Cardiac muscle cell (in vitro differentiated cells and primary cell): ENCODE measurements at regions not wholly inside any gene's neighbourhood (a gene's known extent, or its start where the extent isn't known, plus 50 kb on each side); places are given as distances from the start of the nearest gene placed in this dataset.

Source experiments
- DNase-seq, 2 donors: peaks; one replicate each; pipeline versions ENCODE4 v3.0.0 to v3.0.0-alpha.2; 2010 to 2017; ENCODE audit warnings: low read depth in 1 of 2, low spot score in 1 of 2
- H3K27ac ChIP-seq: fragments of 200-600 bp; sonication (generic); 2 replicates; pipeline ENCODE4 v1.5.1; 2016
- H3K27me3 ChIP-seq: fragments of 200-600 bp; sonication (generic); 2 replicates; pipeline ENCODE4 v1.6.0; 2016; ENCODE audit warnings: control low read depth
- H3K36me3 ChIP-seq: fragments of 200-600 bp; sonication (generic); 2 replicates; pipeline ENCODE4 v1.5.1; 2016; ENCODE audit warnings: control low read depth
- H3K4me1 ChIP-seq: fragments of 200-600 bp; sonication (generic); 2 replicates; pipeline ENCODE4 v1.8.1; 2017; ENCODE audit warnings: low read depth, mild to moderate bottlenecking, mixed run types
- H3K4me3 ChIP-seq: fragments of 200-600 bp; sonication (generic); 2 replicates; pipeline ENCODE4 v1.5.1; 2016; ENCODE audit warnings: mild to moderate bottlenecking
- H3K9me3 ChIP-seq: fragments of 200-600 bp; sonication (generic); 2 replicates; pipeline ENCODE4 v1.5.1; 2017; ENCODE audit warnings: low read depth, mild to moderate bottlenecking, control low read depth
- TF ChIP-seq, protein P1 (sequence below): IDR thresholded peaks from 2 replicates; pipeline ENCODE4 v1.5.1; 2012; ENCODE audit warnings: low read depth, mild to moderate bottlenecking, low read length

DNA sequence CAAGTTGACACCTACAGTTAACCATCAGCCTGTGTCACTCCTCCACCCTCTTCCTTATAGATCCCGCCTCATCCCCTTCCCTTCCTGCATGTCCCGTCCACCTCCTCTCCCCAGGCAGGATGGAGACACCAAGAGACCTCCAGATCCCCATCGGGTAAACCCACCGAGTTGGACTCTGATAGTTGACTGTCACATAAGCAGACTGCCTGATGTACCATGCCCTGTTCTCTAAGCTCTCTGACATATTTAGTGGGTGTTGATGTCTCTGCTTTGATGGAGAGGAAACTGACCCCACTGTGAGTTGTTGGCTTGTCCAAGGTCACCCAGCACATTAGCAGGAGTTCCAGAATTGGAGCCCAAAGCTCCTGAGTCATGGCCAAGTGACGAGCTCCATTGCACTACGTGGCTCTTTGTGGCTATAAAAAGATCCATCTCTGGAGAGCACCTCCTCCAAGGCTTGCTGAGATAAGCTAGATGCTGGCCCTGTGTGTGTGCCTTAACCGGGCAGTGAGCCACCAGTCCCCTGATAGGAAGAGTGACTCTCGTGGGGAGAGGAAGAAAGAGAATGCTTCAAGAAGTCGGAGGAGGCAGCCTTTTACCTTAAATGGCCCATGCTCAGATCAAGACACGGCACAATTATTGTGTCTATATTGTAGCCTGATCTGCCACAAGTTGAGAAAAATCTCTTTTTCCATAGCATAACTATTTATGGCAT, 236.0 kb upstream of the ECI2 start:
- no peaks in the 10 kb centered on the region for H3K36me3 ChIP-seq
- H3K4me1 ChIP-seq = peaks cover 35% of the 10 kb centered on the region
- peak overlapping the region; percentile 61 for H3K27ac ChIP-seq
- no peaks in the 10 kb centered on the region for H3K27me3 ChIP-seq
- TF ChIP-seq, protein P1, sequence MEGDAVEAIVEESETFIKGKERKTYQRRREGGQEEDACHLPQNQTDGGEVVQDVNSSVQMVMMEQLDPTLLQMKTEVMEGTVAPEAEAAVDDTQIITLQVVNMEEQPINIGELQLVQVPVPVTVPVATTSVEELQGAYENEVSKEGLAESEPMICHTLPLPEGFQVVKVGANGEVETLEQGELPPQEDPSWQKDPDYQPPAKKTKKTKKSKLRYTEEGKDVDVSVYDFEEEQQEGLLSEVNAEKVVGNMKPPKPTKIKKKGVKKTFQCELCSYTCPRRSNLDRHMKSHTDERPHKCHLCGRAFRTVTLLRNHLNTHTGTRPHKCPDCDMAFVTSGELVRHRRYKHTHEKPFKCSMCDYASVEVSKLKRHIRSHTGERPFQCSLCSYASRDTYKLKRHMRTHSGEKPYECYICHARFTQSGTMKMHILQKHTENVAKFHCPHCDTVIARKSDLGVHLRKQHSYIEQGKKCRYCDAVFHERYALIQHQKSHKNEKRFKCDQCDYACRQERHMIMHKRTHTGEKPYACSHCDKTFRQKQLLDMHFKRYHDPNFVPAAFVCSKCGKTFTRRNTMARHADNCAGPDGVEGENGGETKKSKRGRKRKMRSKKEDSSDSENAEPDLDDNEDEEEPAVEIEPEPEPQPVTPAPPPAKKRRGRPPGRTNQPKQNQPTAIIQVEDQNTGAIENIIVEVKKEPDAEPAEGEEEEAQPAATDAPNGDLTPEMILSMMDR = no peak
- no peak overlapping the region for H3K4me3 ChIP-seq
- H3K9me3 ChIP-seq = no peaks in the 10 kb centered on the region
- DNase-seq = peak; percentile 71 to 84

- TF ChIP-seq, protein P1 = no peak
- peak in 1 of 2 donors; percentile 80 for DNase-seq
- Histone ChIP-seq H3K9me3 (no peaks in the 10 kb centered on the region), H3K27ac (no peak overlapping the region), H3K4me3 (no peak overlapping the region), H3K36me3 (no peaks in the 10 kb centered on the region), H3K4me1 (peaks cover 35% of the 10 kb centered on the region), H3K27me3 (no peaks in the 10 kb centered on the region)
Measured at GRCh38 chr6:4370066-4370465, 234.7 kb upstream of the ECI2 start.

GRCh38 chr6:4369616-4370015, 234.2 kb upstream of the ECI2 start:
- Histone ChIP-seq H3K9me3 (no peaks in the 10 kb centered on the region), H3K36me3 (no peaks in the 10 kb centered on the region), H3K27ac (no peak overlapping the region), H3K27me3 (no peaks in the 10 kb centered on the region), H3K4me1 (peaks cover 31% of the 10 kb centered on the region), H3K4me3 (no peak overlapping the region)
- peak in 1 of 2 donors; percentile 78 for DNase-seq
- TF ChIP-seq, protein P1 = no peak

DNA sequence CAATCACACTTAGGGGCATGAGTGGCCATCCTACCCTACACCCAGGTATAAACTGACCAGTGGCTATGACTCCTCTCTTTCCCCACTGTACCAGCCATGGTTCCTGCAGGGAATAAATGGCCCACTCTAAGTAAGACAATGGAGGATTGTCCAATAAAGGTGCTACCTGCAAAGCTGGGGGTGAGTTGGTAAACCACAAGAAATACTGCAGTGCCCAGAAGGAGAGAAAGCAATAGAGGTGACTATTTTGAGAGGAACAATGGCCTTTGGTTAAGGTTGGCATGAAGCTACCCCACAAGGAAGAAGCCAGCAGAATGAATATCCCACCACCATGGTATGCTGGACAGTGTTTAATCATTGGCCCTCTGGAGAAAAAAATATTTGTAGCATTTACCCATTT, 233.3 kb upstream of the ECI2 start:
- DNase-seq = no peak
- Histone ChIP-seq H3K9me3 (no peaks in the 10 kb centered on the region), H3K4me3 (no peak overlapping the region), H3K27ac (no peak overlapping the region), H3K36me3 (no peaks in the 10 kb centered on the region), H3K27me3 (no peaks in the 10 kb centered on the region), H3K4me1 (peaks cover 22% of the 10 kb centered on the region)
- TF ChIP-seq, protein P1 = no peak

GRCh38 chr6:4367643-4368042, 232.3 kb upstream of the ECI2 start:
- Histone ChIP-seq H3K9me3 (no peaks in the 10 kb centered on the region), H3K4me3 (no peak overlapping the region), H3K36me3 (no peaks in the 10 kb centered on the region), H3K27ac (no peak overlapping the region), H3K4me1 (peaks cover 12% of the 10 kb centered on the region), H3K27me3 (no peaks in the 10 kb centered on the region)
- TF ChIP-seq, protein P1 = no peak
- DNase-seq = no peak
